8988T (cell line): ENCODE measurements at regions not wholly inside any gene's neighbourhood (a gene's known extent, or its start where the extent isn't known, plus 50 kb on each side); places are given as distances from the start of the nearest gene placed in this dataset.
"Not testable (repeated sequence)": the region's sequence is repeated elsewhere in the genome, so short reads cannot be mapped to it uniquely, and the experiment has no call there.

ENCODE experiments used
- DNase-seq: peaks from one replicate; pipeline ENCODE4 v3.0.0; 2011

GRCh38 chr17:70527364-70527888, 358.1 kb downstream of the KCNJ2 start:
- DNase-seq = no peak

DNA sequence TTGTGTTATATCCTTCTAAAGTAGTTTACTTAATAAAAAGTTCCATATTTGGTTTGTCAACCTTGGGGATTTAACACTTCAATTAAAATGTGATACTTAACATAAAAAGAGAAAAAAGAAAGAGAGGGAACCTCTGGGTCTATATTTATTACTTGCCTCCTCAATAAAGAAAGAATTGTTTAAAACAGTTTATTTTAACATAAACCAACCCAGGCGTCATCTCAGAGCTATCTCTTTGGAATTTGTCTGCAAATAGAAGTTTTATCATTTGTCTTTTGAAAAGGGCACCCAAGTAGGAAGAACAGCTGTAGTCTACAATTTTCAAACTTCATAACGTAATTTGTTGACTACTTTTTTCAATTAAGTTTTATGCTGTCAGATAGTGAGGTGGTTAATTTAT, 364.1 kb downstream of the KCNJ2 start:
- no peak for DNase-seq

GRCh38 chr17:70535986-70536385, 366.7 kb downstream of the KCNJ2 start:
- DNase-seq = no peak

- no peak for DNase-seq
These were observed 370.0 kb downstream of the KCNJ2 start for GRCh38 chr17:70539132-70539924.

DNA sequence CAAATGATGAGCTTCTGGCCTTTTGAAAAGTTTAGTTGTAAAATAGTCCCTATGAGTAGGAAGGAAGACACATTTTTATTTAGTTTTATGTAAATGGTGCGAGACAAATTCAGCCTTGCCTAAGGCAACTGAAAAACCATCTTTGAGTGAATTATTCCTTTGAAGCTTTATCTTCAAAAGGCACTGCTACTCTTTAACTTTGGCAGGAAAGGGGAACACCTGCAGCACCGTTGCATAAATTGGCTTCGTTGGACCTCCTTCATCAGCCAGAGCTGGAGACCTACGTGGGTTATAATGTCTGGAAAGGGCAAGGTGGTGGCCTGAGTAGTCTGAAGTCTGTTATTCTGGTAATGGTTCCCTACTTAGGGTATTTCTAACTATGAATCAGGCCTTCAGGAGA, 373.5 kb downstream of the KCNJ2 start:
- no peak for DNase-seq

- DNase-seq = no peak
These were observed 375.0 kb downstream of the KCNJ2 start for GRCh38 chr17:70544317-70544716.

DNA sequence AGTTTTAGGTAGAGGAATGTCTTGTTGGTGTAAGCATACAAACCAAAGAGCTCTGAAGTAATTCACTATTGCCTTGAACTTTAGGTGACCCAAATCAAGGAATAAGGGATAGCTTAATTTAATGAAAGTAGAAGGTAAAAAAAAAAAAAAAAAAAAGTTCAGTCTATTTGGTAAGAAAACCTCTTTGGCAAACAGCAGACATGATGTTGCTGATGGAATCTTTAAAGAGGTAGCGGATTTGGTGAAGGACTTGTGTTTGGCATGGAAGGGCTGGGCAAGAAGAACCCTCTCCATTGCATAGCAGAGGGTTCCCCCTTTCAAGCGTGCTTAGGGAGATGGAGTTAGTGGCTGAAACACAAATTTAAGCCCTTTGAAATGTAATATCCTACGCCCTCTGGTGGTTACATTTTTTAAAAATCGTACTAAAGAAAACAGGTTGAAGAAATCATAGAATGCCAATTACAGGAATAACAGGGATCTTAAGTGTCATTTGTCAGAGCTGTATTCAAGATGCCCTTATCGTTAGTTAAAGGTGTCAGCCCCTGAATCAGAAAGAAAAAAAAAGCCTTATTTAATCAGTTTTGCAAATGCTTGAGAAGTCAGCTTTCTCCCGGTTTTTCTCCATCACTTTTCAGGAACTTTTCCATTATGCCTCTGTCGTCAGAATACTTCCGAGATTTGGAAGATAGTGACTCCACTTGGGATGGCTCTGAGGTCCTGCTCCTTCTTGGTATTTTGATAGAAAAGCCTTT, 383.1 kb downstream of the KCNJ2 start:
- peak; percentile 7 for DNase-seq

DNA sequence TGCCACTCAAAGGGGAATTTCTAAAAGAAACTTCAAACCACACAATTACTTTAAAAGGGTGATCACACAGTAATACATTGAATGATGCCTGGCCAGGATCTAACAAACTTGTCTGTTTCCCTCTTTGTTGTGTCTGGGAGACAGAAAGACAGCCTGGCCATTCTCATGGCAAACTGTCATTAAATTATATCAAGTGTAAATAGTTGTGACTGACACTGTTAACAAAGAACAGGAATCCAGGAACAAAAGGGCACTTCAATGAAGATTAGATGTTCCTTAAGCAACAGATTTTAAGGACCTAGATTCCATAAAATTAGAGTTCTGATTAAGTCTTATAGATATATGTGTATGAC, 383.6 kb downstream of the KCNJ2 start:
- no peak for DNase-seq

DNA sequence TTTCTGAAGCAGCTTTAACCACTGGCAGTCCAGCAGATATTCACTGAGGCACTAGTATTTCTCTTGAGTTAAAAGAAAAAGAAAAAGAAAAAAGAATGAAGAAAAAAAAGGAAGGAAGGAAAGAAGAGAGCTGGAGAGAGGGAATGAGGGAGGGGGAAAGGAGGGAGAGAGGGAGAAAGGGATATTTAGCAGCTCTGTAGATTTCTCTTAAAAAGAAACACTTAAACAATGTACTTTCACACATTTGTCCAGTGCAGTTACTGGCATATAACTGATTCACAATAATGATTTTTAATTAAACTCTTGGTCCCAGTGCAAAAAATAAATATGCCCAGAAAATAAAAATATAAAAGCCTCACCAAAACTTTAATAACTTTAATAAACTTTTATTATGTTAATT, 386.4 kb downstream of the KCNJ2 start:
- DNase-seq = no peak

GRCh38 chr17:70558821-70559220, 389.5 kb downstream of the KCNJ2 start:
- no peak for DNase-seq

DNA sequence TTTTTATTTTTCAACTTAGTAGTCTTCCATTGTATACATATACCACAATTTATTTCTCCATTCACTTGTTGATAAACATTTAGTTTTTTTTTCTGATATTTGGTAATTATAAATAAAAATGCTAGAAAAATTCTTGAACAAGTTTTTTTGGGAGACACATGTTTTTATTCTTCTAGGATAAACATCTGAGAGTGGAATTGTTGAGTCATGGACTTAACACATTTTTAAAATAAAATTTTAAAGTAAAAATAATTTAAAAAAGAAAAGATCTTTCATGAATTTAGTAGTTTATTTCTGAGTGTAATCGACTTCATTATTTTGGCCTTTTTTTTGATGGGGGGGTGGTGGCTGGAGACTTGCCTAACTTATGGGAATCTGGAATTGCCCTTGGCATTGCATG, 391.1 kb downstream of the KCNJ2 start:
- DNase-seq = no peak

- no peak for DNase-seq
These were observed 392.8 kb downstream of the KCNJ2 start for GRCh38 chr17:70562137-70562536.

GRCh38 chr17:70563281-70563820, 394.0 kb downstream of the KCNJ2 start:
- no peak for DNase-seq

- no peak for DNase-seq
These were observed 394.8 kb downstream of the KCNJ2 start for GRCh38 chr17:70564006-70564620.

DNA sequence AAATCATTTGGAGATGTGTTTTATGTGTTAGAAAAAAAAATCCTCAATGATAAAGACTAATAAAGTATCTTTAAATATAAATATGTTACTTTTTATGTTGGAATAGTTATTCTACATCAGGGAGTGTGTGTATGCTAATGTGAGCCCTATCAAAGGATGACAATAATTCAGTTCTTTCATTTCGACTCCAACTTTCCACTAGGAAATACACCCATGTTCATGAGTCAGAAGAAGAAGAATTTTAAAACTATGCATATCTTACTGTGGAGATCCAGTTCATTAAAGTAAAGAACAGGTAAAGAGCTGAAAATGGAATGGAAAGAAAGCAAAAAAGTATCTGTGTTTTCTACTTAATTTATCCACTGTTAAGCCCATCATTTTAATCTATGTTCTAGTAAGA, 399.8 kb downstream of the KCNJ2 start:
- no peak for DNase-seq

GRCh38 chr17:70577456-70577855, 408.1 kb downstream of the KCNJ2 start:
- no peak for DNase-seq

GRCh38 chr17:70581459-70581858, 412.1 kb downstream of the KCNJ2 start:
- DNase-seq = no peak

- no peak for DNase-seq
These were observed 413.4 kb downstream of the KCNJ2 start for GRCh38 chr17:70582777-70583176.

DNA sequence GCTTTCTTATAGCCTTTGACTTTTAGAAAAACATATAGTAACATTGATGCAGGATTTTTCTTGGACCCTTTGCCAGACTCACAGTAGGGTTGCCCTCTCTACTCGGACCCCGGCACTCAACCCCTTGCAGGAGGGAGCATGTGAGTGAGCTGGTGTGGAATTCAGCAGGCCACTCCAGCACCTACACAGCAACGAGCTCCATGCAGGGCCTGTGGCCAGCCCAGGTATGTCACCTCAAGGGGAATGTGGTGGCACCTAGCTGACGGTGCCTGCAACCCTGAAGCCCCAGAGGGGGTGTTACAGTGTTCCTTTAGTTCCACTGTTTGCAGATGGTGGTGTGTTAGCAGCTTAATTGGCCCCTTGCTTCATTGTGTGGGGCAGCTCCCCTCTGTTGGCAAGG, 414.9 kb downstream of the KCNJ2 start:
- DNase-seq = no peak

GRCh38 chr17:70588003-70588402, 418.7 kb downstream of the KCNJ2 start:
- DNase-seq = no peak

- DNase-seq = no peak
These were observed 428.4 kb downstream of the KCNJ2 start for GRCh38 chr17:70597774-70598173.

GRCh38 chr17:70599198-70599597, 429.9 kb downstream of the KCNJ2 start:
- DNase-seq = no peak

DNA sequence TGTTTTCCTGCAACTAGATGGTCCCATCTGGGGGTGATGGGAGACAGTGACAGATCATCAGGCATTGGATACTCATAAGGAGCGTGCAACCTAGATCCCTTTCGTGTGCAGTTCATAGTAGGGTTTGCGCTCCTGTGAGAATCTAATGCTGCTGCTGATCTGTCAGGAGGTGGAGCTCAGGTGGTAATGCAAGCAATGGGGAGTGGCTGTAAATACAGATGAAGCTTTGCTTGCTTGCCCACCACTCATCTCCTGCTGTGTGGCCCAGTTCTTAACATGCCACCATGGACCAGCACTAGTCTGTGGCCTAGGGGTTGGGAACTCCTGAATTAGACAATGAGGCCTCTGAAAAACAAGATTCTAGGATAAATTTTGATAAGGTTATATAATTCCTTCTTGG, 430.6 kb downstream of the KCNJ2 start:
- not testable (repeated sequence) for DNase-seq

DNA sequence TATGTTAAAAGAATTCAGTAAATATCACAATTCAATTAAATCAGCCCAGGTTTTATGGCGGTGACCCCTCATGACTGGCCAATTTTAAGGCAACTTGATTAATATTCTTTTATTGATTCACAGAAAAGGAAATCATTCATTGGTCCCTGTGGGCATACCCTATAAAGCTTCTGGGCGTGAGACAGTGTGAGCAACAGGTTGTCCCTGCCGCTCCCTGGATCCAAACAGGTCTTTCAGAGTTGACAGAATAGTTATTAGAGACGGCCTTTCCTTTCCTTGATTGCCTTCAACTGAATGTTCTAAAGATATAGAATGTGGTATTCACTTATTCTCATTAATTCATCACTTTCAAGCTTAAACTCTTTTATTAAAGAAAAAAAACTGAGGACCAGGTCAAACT, 433.9 kb downstream of the KCNJ2 start:
- no peak for DNase-seq
